ENCODE measurements at regions not wholly inside any gene's neighbourhood (a gene's known extent, or its start where the extent isn't known, plus 50 kb on each side); places are given as distances from the start of the nearest gene placed in this dataset.
"Not testable (repeated sequence)": the region's sequence is repeated elsewhere in the genome, so short reads cannot be mapped to it uniquely, and the experiment has no call there.

- Histone ChIP-seq H3K27ac (no peak overlapping the region), H3K4me1 (no peaks in the 10 kb centered on the region), H3K36me3 (no peaks in the 10 kb centered on the region), H3K4me3 (no peak overlapping the region), H3K27me3 (no peaks in the 10 kb centered on the region), H3K9me3 (no peaks in the 10 kb centered on the region)
- TF ChIP-seq, protein P1, sequence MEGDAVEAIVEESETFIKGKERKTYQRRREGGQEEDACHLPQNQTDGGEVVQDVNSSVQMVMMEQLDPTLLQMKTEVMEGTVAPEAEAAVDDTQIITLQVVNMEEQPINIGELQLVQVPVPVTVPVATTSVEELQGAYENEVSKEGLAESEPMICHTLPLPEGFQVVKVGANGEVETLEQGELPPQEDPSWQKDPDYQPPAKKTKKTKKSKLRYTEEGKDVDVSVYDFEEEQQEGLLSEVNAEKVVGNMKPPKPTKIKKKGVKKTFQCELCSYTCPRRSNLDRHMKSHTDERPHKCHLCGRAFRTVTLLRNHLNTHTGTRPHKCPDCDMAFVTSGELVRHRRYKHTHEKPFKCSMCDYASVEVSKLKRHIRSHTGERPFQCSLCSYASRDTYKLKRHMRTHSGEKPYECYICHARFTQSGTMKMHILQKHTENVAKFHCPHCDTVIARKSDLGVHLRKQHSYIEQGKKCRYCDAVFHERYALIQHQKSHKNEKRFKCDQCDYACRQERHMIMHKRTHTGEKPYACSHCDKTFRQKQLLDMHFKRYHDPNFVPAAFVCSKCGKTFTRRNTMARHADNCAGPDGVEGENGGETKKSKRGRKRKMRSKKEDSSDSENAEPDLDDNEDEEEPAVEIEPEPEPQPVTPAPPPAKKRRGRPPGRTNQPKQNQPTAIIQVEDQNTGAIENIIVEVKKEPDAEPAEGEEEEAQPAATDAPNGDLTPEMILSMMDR (IDR thresholded peaks at IDR 0.05): no peak
- intact Hi-C loops (cut with DNase I): no loop called here
- FAIRE-seq (no peak), ATAC-seq (no peak), DNase-seq (no peak)
- WGBS, 2 donors: 30 to 31% methylated on average over 2 of the region's 2 CpGs
Measured at GRCh38 chr11:42849362-42849761, 462.4 kb upstream of the API5 start.

DNA sequence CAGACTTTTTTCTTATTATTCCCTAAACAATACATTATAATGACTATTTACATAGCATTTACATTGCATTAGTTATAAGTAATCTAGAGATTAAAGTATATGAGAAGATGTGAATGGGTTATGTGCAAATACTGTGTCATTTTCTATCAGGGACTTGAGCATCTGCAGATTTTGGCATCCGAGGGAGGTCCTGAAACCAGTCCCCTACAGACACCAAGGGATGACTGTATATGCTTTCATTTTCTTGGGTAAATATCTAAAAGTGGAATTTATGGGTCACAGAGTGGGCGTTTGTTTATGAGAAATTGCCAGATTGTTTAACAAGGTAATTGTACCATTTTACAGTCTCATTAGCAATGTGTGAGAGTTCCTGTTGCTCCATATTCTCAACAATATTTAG lies 454.5 kb upstream of the API5 start:
- no peaks in the 10 kb centered on the region for H3K4me1 ChIP-seq
- FAIRE-seq (no peak), ATAC-seq (no peak), DNase-seq (no peak)
- 23 to 24% methylated on average over 2 of the region's 2 CpGs for WGBS, 2 donors
- TF ChIP-seq, protein P1 (IDR thresholded peaks at IDR 0.05): no peak
- intact Hi-C loops (cut with DNase I): no loop called here
- H3K36me3 ChIP-seq: no peaks in the 10 kb centered on the region
- no peak overlapping the region for H3K4me3 ChIP-seq
- no peaks in the 10 kb centered on the region for H3K9me3 ChIP-seq
- H3K27me3 ChIP-seq: no peaks in the 10 kb centered on the region
- no peak overlapping the region for H3K27ac ChIP-seq

DNA sequence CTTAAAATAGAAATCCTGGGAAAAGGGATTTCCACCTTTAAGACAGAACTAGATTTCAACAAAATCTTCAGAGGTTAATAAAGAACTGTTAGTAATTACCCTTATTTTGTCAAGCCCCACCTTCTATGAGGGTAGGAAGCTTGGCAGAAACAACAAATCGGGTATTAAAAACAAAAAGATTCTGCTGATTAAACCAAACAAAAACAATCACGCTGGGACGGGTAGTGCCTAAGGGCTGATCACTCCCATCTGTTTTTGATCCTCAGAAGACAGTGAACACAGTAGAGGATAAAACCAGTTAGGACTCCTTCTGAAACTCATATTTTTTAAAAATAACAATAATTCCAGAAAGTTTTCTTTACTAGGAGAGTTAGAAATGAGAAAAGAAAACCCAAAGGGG lies 441.3 kb upstream of the API5 start:
- DNase-seq: no peak
- FAIRE-seq: no peak
- TF ChIP-seq, protein P1 (IDR thresholded peaks at IDR 0.05): no peak
- no peaks in the 10 kb centered on the region for H3K9me3 ChIP-seq
- no peaks in the 10 kb centered on the region for H3K27me3 ChIP-seq
- ATAC-seq: no peak
- H3K4me1 ChIP-seq: no peaks in the 10 kb centered on the region
- no peak overlapping the region for H3K27ac ChIP-seq
- intact Hi-C loops (cut with DNase I): no loop called here
- WGBS, 2 donors: 35 to 48% methylated on average over 3 of the region's 3 CpGs
- H3K4me3 ChIP-seq: no peak overlapping the region
- no peaks in the 10 kb centered on the region for H3K36me3 ChIP-seq

DNA sequence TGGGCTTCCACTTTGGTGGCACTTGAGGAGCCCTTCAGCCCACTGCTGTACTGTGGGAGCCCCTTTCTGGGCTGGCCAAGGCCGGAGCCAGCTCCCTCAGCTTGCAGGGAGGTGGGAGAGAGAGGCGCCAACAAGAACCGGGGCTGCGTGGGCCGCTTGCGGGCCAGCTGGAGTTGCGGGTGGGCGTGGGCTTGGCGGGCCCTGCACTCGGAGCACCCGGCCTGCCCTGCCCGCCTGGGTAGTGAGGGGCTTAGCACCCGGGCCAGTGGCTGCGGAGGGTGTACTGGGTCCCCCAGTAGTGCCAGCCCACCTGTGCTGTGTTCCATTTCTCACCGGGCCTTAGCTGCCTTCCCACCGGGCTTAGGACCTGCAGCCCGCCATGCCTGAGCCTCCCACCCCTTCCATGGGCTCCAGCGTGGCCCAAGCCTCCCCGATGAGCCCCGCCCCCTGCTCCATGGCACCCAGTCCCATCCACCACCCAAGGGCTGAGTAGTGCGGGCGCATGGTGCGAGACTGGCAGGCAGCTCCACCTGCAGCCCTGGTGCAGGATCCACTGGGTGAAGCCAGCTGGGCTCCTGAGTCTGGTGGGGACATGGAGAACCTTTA lies 437.9 kb upstream of the API5 start:
- 76 to 84% methylated on average over 23 of the region's 23 CpGs for WGBS, 2 donors
- H3K27ac ChIP-seq; FAIRE-seq; ATAC-seq; H3K4me3 ChIP-seq; intact Hi-C loops (cut with DNase I); H3K36me3 ChIP-seq; H3K4me1 ChIP-seq; H3K9me3 ChIP-seq; H3K27me3 ChIP-seq: not testable (repeated sequence)
- peak in 1 of 6 donors; percentile 54 for DNase-seq

DNA sequence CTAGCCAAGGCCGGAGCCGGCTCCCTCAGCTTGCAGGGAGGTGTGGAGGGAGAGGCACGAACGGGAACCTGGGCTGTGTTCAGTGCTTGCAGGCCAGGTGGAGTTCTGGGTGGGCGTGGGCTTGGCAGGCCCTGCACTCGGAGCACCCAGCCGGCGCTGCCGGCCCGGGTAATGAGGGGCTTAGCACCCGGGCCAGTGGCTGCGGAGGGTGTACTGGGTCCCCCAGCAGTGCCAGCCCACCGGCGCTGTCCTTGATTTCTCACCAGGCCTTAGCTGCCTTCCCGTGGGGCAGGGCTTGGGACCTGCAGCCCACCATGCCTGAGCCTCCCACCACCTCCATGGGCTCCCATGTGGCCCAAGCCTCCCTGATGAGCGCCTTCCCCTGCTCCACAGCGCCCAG lies 430.5 kb upstream of the API5 start:
- FAIRE-seq; H3K27me3 ChIP-seq; H3K4me1 ChIP-seq; ATAC-seq; H3K36me3 ChIP-seq; H3K9me3 ChIP-seq; intact Hi-C loops (cut with DNase I); H3K4me3 ChIP-seq; H3K27ac ChIP-seq: not testable (repeated sequence)
- WGBS, 2 donors: 82 to 88% methylated on average over 11 to 17 of the region's 17 CpGs
- peak in 1 of 6 donors; percentile 49 for DNase-seq

DNA sequence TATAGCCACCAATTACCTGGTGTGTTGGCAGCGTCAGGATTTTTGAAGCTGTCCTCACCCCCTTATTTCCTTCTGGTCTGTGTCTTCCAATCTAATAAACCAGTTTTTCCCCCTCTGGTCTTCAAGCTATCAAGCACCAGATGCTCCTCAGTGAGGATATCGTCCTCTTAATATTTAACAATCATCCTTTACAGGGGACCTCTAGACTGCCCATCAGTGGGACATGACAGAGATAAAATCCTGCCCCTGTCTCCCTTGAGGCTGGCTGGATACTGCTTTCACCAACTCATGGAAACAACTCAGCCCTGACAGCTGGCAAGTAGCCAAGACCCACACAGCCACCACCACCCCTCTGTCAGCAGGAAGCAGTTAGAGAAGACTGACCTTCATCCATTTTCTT lies 421.0 kb upstream of the API5 start:
- Histone ChIP-seq H3K27me3 (peaks cover 0 to 4% (median 0%) of the 10 kb centered on the region in 4 donors), H3K9me3 (no peaks in the 10 kb centered on the region), H3K4me1 (no peaks in the 10 kb centered on the region), H3K4me3 (no peak overlapping the region), H3K36me3 (no peaks in the 10 kb centered on the region), H3K27ac (no peak overlapping the region)
- intact Hi-C loops (cut with DNase I): no loop called here
- no peak for ATAC-seq
- FAIRE-seq: no peak
- DNase-seq: no peak
- 44 to 46% methylated on average over 2 of the region's 2 CpGs for WGBS, 2 donors
- TF ChIP-seq, protein P1 (IDR thresholded peaks at IDR 0.05): no peak
